ENCODE measurements at regions not wholly inside any gene's neighbourhood (a gene's known extent, or its start where the extent isn't known, plus 50 kb on each side); places are given as distances from the start of the nearest gene placed in this dataset.

DNA sequence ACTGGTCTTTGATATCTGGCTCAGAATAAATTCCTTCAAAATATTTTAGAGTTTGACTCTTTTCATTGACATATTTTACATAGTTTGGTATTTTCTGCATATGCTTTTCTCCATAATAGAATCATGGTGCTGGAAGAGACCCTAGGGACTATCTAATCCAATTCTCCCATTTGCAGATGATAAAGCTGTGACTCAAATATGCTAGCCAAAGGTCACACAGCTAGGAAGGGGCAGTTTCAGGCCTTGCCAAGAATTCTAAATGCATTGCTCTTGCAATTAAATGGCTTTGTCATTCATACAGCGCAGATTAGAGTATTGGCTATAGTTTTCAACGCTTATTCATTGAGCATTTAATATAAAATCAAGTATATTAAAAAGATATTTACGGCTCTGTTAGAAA is 374.1 kb upstream of the RASGEF1B start:
- TF ChIP-seq EZH2 (IDR thresholded peaks at IDR 0.05; ENCODE audit: low read length): no peak
- TF ChIP-seq, protein P1, sequence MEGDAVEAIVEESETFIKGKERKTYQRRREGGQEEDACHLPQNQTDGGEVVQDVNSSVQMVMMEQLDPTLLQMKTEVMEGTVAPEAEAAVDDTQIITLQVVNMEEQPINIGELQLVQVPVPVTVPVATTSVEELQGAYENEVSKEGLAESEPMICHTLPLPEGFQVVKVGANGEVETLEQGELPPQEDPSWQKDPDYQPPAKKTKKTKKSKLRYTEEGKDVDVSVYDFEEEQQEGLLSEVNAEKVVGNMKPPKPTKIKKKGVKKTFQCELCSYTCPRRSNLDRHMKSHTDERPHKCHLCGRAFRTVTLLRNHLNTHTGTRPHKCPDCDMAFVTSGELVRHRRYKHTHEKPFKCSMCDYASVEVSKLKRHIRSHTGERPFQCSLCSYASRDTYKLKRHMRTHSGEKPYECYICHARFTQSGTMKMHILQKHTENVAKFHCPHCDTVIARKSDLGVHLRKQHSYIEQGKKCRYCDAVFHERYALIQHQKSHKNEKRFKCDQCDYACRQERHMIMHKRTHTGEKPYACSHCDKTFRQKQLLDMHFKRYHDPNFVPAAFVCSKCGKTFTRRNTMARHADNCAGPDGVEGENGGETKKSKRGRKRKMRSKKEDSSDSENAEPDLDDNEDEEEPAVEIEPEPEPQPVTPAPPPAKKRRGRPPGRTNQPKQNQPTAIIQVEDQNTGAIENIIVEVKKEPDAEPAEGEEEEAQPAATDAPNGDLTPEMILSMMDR (optimal IDR thresholded peaks at IDR 0.05 in 1 of 3, IDR thresholded peaks at IDR 0.05 in 1 of 3, conservative IDR thresholded peaks at IDR 0.05 in 1 of 3; ENCODE audit: extremely low read depth in 1 of 3, insufficient read depth in 2 of 3, low read length in 3 of 3): no peak

All from keratinocyte (primary cell).